Embryonic facial prominence (tissue), 1 donor: ENCODE measurements at regions not wholly inside any gene's neighbourhood (a gene's known extent, or its start where the extent isn't known, plus 50 kb on each side); places are given as distances from the start of the nearest gene placed in this dataset.
"Not testable (repeated sequence)": the region's sequence is repeated elsewhere in the genome, so short reads cannot be mapped to it uniquely, and the experiment has no call there.

Experiments used
- DNase-seq: peaks from one replicate; pipeline ENCODE4 v3.0.0-alpha.2; 2016; ENCODE audit errors: extremely low spot score

DNA sequence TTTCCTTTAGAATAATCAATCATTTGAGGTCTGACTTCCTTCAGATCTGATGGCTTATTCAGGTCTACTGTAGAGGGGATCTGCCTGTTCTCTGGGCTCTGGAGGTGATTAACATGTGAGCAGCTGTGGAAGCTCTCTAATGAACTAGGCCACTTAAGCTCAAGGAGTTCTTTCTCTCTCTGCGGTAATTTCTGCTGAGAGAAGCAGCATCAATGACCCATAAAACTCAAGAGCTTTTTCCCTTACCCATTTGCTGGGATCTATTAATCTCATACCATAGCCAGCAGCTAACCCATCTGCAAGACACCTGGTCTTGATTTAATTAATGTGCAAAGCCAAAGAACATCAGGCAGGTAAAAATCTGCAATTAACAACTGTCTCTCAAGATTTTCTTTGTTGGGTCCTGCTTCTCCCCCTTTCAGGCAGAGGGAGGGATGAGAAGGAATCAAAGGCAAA, 73.2 kb upstream of the DLG1 start:
- no peak for DNase-seq

DNA sequence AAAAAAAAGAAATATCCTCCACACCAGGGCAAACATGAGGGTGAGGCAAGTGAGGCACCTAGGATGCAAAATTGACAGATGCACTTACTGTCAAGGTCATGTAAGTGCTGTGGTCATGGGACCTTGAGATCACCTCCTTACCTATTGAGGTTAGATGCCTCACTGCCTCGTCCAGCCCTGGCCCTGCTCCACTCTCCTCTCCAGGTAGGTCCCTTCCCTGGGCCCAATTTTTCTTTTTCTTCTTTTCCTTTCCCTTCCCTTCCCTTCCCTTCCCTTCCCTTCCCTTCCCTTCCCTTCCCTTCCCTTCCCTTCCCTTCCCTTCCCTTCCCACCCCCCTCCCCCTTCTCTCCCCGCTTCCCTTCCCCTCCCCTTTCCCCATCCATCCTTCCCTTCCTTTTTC, 71.1 kb upstream of the DLG1 start:
- DNase-seq = no peak

DNA sequence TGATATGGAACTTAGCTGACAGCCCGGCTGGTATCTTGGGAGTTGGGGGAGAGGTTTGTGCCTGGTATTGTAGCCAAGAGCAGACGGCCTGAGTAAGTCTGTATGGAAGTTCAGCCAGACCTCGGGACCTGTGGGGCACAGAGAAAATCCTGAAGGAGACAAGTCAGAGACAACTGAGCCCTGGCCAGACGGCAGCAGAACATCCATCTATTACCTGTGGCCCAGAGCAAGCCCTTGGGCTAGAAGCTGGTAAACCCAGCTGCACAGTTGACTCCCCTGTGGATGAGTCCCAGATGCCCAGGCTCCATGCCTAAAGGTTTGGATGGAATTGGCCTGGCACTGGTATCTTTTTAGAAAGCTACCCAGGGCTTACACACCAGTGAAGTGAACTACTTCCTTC, 70.4 kb upstream of the DLG1 start:
- DNase-seq = no peak

DNA sequence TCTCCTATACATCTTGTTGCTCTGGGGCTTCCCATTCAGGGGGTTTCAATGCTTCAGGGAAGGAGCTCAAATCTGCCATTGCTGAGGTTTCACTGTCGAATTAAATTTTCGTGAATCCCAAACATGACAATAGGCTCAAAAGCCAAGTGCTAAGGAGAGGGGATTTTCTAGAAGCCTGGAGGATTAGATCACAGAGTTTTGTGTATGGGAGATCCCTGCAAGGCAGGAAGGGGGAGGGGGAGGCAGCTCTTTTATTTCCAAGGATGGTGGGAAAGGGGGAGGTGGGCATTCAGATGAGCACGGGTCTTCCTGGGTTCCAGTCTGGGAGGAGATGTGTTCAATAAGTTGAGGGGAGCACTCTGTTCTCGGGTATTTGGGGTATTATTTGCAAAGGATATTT, 69.9 kb upstream of the DLG1 start:
- DNase-seq = no peak

DNA sequence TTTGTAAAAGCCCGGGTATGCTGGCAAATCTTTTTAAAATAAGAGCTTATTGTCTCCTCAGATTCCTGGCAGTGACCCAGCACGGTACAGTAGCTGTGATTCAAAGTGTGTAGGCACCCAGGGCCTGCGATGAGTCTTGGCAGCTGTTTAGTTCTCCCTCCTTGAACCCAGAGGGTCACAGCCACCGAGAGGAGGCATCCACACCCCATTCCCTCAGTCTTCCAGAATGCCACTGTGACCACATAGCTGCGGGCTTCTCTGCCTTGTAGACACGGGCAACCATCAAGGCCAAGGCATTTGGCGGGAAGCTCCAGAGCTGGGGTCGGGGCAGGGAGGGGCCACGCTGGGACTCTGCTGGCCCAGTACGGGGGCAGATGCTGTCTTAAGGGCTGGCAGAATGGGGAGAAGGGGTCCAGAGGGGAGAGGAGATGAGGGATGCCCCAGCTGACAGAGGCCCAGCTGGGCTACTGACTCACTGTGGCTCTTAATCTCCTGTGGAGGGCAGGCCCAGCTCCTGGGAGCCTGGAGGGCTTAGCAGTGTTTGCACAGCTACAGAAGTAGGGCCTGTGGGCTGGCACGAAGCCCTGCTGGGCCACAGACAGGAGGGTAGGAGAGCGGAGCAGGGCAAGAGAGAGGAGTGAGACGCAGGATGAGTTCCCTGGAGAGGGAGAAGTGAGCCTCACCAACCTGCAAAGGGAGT, 68.8 kb upstream of the DLG1 start:
- no peak for DNase-seq

DNA sequence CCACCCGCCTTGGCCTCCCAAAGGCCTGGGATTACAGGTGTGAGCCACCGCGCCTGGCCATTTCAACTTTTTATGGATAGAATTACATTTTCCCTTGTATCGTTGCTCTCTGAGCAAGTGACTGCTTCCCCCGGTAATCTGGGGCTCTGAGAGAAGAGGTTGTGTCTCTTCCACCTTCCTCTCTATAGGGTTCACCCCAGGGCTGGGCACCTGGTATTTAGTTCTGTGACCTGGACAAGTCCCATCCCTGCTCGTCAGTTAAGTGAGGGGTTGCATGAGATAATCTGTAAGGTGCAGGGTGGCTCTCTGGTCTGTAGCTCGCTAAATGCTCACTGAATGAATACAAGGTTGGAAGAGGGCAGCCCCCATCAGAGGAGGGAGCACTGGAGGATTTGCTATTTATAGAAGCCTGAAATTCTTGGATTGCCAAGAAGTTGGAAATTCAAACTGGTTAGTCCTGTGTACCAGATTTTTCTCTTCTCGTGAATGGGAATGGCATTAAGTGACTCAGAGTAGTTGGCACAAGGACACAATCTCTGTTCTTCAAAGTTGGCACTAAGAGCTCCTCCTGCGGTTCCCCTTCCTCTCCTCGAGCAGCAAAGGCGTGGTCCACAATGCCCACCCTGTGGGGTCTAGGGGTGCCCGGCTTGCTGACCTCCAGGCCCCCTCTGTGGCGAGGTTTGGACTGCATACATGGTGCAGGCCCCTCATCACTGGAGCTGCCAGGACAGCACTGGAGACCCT, 68.1 kb upstream of the DLG1 start:
- no peak for DNase-seq

DNA sequence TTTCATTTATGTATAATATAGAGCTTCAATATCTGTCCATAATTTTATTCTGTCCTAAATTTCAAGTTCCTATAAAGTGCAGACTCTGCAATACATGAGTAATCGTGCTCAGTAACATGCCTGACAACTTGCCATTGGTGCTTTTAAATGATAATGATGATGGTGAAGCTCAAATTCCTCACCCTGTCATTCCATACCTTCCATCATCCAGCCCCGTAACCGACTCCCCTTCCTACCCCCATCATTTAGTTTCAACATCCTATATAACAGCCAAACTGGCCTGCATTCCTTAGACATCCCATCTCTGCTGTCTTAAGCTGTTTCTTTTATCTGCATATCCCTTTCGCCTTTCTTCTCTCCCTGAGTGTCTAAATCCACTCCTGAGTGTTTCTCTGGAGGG, 67.2 kb upstream of the DLG1 start:
- no peak for DNase-seq

DNA sequence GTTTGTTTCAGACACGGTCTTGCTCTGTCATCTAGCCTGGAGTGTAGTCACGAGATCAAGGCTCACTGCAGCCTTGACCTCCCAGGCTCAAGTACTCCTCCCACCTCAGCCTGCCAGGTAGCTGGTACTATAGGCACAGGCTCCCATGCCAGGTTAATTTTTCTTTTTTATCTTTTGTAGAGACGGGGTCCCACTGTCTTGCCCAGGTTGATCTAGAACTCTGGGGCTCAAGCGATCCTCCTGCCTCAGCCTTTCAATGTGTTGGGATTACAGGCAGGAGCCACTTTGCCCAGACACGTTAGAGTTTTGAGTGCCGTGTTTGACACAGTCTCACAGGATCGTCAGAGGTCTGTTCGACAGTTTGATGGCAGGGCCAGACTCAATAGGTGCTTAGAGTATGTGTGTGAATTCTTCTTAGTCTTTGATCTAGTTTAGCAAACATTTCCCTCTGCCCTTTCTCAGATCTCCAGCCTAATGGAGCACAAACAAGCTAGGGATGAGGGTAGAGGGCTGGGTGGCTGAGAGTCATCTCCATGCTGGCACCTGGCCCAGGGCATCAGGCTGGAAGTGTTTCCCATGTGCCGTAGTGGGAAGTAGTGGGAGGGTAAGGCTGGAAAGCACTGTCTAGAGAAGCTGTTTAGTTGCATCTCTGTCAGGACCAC, 66.1 kb upstream of the DLG1 start:
- DNase-seq = no peak

DNA sequence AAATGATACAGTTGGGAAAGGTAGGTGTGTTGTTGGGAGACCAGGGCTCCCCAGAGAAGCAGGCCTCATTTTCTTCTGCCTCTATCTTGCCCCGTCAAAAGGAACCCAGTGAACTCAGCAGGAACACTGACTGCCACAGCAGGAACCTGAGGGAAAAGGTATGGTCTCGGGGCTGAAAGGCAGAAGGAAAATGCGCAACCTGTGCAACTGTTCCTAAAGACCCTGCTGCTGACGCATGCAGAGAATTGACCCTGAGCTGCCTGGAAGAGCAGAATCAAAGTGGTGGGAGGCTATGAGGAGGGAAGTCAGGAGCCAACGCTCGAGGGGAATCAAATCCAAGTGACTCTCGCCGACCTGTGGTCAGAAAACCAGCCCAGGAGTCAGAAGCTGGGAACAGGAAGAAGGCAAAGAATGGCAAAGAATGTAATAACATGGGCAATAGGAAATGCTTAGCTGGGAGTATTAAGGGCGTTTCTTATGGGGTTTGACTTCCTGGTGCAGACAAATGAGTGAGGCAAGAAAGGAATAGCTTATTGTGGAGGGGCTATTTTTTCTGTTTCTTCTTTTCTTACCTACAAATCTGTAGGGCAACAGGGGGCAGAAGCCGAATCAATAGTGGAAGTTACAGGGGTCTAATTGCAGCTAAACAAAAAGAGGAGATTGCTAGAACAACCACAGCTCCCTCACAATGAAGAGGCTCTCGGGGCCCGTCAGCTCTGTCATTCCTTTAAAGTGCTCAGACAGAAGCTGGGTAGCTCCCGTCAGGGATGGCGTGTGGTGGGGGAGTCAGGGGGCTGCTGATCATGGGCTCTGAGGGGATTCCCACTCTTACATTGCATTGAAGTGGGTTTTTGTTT, 65.4 kb upstream of the DLG1 start:
- no peak for DNase-seq

DNA sequence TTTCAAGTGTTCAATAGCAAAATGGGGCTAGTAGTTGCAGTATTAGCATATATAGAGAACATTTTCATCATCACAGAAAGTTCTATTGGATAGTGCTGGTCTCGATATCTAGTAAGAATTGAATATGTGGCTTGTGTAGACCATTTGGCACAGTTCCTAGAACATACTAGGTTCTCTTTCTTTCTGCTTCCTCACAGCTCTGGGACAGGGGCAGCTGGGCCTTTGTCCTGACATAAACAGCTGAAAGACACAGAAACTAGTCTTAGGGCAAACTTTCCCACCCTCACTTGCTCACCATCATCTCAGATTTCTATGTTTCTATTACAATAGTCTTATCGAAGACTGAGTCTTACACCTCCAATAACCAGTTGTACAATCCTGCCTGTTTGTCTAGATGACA, 63.7 kb upstream of the DLG1 start:
- no peak for DNase-seq

DNA sequence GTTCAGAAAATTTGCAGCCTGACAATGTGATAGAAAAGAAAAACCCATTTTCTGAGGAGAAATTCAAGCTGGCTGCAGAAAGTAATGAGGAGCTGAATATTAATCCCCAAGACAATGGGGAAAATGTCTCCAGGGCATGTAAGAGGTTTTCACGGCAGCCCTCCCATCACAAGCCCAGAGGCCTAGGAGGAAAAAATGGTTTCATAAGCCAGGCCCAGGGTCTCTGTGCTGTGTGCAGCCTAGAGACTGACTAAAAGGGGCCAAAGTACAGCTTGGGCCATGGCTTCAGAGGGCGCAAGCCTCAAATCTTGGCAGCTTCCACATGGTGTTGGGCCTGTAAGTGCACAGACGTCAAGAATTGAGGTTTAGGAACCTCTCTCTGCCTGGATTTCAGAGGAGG, 61.7 kb upstream of the DLG1 start:
- not testable (repeated sequence) for DNase-seq

DNA sequence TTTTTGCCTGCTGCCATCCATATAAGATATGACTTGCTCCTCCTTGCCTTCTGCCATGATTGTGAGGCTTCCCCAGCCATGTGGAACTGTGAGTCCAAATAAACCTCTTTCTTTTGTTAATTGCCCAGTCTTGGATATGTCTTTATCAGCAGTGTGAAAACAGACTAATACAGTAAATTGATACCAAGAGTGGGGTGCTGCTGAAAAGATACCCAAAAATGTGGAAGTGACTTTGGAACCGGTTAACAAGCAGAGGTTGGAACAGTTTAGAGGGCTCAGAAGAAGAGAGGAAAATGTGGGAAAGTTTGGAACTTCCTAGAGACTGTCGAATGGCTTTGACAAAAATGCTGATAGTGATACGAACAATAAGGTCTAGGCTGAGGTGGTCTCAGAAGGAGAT, 61.1 kb upstream of the DLG1 start:
- DNase-seq = not testable (repeated sequence)

DNA sequence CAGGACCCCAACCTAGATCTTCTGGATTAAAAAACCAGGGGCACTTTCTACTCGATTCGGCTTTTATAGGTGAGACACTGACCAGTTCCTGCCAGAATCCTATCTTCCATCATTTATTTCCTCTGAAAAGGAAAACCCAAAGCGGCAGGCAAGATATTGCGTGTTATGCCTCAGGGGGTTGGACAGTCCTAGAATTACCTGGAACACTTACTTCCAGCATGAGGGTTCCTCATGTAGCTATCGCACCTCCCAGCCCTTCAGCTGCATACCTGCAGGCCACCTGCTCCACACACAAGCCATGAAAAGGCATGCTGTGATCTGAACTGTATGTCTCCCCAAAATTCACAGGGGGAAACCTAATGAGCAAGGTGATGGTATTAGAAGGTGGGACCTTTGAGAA, 58.3 kb upstream of the DLG1 start:
- no peak for DNase-seq

DNA sequence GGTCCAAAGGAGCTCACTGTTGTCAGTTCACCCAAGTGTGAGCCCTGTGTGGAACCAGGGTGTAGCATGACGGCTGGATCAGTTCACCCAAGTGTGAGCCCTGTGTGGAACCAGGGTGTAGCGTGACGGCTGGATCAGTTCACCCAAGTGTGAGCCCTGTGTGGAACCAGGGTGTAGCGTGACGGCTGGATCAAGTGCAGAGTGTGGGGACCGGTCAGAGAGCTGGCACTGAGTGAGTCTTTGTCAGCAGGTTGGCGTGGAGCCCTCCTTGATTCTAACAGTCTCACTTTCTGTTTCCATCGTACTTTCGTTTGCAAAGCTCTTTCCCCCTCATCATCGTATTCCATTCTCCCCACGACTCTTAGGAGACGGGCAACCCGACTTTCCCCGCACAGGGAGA, 57.9 kb upstream of the DLG1 start:
- DNase-seq = no peak

DNA sequence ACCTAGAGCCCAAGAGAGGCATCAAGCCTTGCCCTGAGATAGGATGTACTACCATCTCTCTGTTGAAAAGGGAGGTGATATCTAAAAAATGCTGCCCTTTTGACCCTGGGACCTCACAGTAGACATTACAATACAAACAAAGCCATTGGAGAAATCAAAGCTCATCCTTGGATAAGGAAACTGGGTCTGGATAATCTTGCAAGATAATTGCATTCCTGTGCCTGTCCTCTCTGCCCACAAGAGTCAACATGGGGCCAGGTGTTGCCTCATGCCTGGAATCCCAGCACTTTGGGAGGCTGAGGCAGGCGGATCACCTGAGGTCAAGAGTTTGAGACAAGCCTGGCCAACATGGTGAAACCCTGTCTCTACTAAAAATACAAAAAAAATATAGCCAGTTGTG, 57.3 kb upstream of the DLG1 start:
- DNase-seq = no peak

DNA sequence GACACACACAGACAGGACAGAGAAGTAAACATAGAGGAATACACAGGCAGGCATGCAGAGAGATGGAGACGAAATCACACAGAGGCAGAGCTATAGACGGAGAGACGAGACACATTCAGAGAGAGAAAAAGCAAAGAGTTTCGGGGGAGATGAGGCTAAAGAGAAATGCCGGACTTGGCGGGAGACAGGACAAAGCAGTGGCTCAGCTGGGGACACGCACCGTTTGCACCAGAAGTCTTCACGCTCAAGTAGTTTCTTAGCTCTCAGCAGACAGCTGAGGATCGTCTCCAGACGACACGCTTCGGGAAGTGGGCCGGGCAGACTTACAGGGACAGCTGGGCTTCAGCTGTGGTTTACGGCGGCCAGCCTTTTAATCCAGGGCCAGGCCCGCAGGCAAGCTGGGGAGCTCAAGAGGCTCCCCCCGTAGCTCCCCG, 56.2 kb upstream of the DLG1 start:
- DNase-seq = no peak

DNA sequence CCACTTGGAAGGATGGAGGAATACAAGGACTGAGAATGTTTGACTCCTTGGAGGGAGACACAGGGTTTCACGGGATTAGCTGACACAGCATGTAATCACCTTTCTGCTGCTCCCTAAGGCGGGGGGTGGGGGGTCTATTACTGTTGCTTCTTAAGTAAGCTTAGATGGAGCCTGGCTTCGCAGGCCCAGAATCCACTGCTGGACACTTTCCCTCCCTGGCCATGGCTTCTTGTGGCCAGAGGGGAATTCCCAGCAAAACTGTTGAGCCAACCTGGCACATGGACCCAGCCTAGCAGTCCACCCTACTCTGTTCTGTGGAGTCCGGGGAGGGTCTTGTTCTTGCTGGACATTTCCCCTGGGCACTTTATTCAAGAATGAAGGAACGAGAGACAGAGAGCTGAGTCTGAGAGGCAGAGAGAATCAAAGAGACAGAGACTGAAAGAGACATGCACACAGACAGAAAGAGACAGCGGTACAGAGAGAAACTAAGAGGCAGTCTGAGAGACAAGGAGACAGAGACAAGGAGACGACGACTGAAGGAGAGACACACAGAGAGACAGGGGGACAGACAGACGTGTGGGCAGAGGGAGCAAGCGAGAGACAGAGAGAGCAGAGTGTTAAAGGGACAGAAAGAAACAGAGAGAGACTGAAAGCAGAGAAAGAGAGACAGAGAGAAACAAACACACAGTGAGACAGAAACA, 55.6 kb upstream of the DLG1 start:
- DNase-seq = no peak

DNA sequence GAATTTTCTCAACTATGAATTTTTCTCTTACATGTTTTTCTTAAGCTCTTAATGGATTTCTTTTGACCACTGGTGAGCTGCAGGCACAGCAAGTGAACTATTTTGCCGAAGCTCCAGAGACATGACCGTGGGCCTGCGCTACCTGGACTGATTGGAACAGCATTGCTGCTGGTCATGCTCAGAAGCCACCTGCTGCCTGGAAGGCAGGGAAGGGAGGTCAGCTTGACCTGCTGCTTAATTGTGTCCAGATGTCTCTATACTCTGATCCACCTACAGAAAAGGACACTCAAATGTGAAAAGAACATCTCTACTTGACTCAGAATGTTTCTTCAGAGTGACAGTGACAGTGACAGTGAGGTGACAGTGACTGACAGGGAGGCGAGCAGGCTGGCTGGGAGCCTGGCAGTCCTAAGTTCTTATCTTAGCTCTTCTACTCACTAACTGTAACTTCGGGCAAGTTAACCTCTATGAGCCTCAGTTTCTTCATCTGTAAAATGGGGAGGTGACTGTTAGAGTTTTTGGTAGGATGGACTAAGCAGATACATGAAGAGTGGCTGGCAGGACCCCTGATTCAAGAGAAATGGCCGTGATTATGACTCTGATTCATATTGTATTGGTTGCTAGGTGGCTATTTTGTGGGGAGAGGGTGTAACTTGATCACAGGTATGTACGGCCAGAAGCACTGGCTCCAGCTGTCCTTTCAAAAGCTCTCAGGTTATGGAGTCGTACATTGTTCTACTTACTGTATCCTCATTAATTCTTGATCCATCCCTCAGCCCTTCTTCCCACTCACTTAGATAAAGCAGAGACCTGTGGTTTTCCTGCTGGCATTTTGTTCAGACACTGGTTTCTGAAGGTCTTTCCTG, 54.8 kb upstream of the DLG1 start:
- no peak for DNase-seq

DNA sequence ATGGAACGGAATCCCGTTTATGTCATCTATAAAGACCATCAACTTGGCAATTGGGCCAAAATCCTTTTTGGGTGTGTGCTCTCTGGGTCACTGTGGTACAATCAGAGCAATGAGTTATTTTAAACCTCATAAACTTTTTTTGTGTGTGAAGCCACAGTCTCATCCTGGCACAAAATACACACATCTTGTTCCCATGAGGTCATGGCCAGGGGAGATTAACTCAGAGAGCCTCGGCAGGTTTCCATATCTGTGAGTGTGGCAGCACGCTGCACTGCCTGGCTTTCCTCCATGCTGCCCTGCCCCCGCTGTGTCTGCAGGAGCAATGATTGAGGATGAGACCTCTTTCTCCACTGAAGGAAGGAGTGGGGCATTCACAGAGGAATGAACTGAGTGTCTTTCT, 54.0 kb upstream of the DLG1 start:
- no peak for DNase-seq

DNA sequence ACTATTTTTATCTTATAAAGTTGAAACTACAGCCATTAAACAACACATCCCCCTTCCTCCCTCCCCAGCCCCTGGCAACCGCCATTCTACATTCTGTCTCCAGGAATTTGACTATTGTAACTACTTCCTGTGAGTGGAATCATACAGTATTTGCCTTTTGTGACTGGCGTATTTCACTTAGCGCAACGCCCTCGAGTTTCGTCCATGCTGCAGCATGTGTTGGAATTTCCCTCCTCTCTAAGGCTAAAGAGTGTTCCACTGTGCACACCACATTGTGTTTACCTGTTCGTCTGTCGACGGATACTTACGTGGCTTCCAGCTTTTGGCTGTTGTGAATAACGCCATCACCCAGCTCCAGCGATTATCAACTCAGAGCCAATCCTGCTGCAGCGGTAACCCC, 52.0 kb upstream of the DLG1 start:
- DNase-seq = no peak
